Keratinocyte (primary cell): ENCODE measurements at regions not wholly inside any gene's neighbourhood (a gene's known extent, or its start where the extent isn't known, plus 50 kb on each side); places are given as distances from the start of the nearest gene placed in this dataset.

Source experiments
- DNase-seq: peaks from one replicate; pipeline ENCODE4 v3.0.0-alpha.2; 2011; ENCODE audit warnings: low read depth, missing footprints, low spot score
- FAIRE-seq: peaks from 2 replicates; lab custom pipeline; 2011; peaks lifted over from hg19 to GRCh38; lab: Jason Lieb, UNC
- H2AFZ ChIP-seq: 2 replicates; pipeline ENCODE4 v1.6.0; 2012; ENCODE audit warnings: low read length, control low read depth, inconsistent platforms; ENCODE audit not compliant: control insufficient read depth
- H3K27ac ChIP-seq: 2 replicates; pipeline ENCODE4 v1.5.1; 2011; ENCODE audit warnings: low read length; ENCODE audit not compliant: control insufficient read depth, insufficient read depth
- H3K27me3 ChIP-seq: 3 replicates; pipeline ENCODE4 v1.6.0; 2011; ENCODE audit warnings: low read length; ENCODE audit not compliant: control insufficient read depth, insufficient read depth; ENCODE audit errors: extremely low read depth
- H3K36me3 ChIP-seq, 2 experiments: 2 replicates in 1 of 2; 3 replicates in 1 of 2; pipeline ENCODE4 v1.5.1; 2011; ENCODE audit warnings: low read length in 2 of 2, mild to moderate bottlenecking in 1 of 2; ENCODE audit not compliant: control insufficient read depth in 2 of 2, insufficient read depth in 2 of 2; ENCODE audit errors: extremely low read depth in 1 of 2
- H3K4me1 ChIP-seq: 3 replicates; pipeline ENCODE4 v1.5.1; 2011; ENCODE audit warnings: low read length; ENCODE audit not compliant: control insufficient read depth, insufficient read depth; ENCODE audit errors: extremely low read depth
- H3K4me2 ChIP-seq: 3 replicates; pipeline ENCODE4 v1.6.0; 2011; ENCODE audit warnings: low read depth, low read length; ENCODE audit not compliant: control insufficient read depth, insufficient read depth; ENCODE audit errors: extremely low read depth
- H3K4me3 ChIP-seq, 3 experiments: fragments of 200-600 bp in 1 of 3; sonication (generic) in 1 of 3; 2 replicates in 2 of 3; 3 replicates in 1 of 3; pipeline ENCODE4 v1.5.1; 2011 to 2016; ENCODE audit warnings: low read length in 3 of 3, mild to moderate bottlenecking in 3 of 3, control low read depth in 2 of 3, inconsistent platforms in 1 of 3, low read depth in 1 of 3, mixed read lengths in 1 of 3, mixed run types in 1 of 3, moderate library complexity in 1 of 3; ENCODE audit not compliant: control insufficient read depth in 2 of 3, insufficient read depth in 2 of 3; ENCODE audit errors: extremely low read depth in 1 of 3
- H3K79me2 ChIP-seq: 2 replicates; pipeline ENCODE4 v1.6.0; 2012; ENCODE audit warnings: low read length; ENCODE audit not compliant: control insufficient read depth, insufficient read depth
- H3K9ac ChIP-seq: 3 replicates; pipeline ENCODE4 v1.6.0; 2011; ENCODE audit warnings: low read length; ENCODE audit not compliant: control insufficient read depth, insufficient read depth; ENCODE audit errors: extremely low read depth
- H3K9me1 ChIP-seq: 3 replicates; pipeline ENCODE4 v1.6.0; 2011; ENCODE audit warnings: low read length; ENCODE audit not compliant: control insufficient read depth, insufficient read depth; ENCODE audit errors: extremely low read depth
- H3K9me3 ChIP-seq: 2 replicates; pipeline ENCODE4 v1.5.1; 2012; ENCODE audit warnings: low read depth, low read length; ENCODE audit not compliant: control insufficient read depth
- H4K20me1 ChIP-seq: 3 replicates; pipeline ENCODE4 v1.6.0; 2011; ENCODE audit warnings: low read length; ENCODE audit not compliant: control insufficient read depth, insufficient read depth; ENCODE audit errors: extremely low read depth
- CTCF ChIP-seq, 3 experiments: IDR thresholded peaks in 1 of 3; conservative IDR thresholded peaks in 1 of 3; optimal IDR thresholded peaks in 1 of 3; 2 replicates in 2 of 3; 3 replicates in 1 of 3; pipeline versions ENCODE3 to v1.5.1; 2011; ENCODE audit warnings: low read length in 3 of 3, mild to moderate bottlenecking in 3 of 3, moderate library complexity in 2 of 3, control low read depth in 1 of 3, inconsistent platforms in 1 of 3; ENCODE audit not compliant: insufficient read depth in 2 of 3; ENCODE audit errors: extremely low read depth in 1 of 3
- EZH2 ChIP-seq: IDR thresholded peaks from one replicate; pipeline ENCODE4 v1.6.1; 2012; ENCODE audit warnings: inconsistent platforms, mild to moderate bottlenecking, low read length, moderate library complexity
- dilution Hi-C: fragments of 300-500 bp; cut with MboI; formaldehyde crosslinking; loops from one replicate; pipeline ENCODE4 v1.7.0; 2020; ENCODE audit warnings: low sequenced_read_pairs; ENCODE audit not compliant: extremely low pct_ligation_motif_present

- no peak for FAIRE-seq
Observed at GRCh38 chr3:21036888-21037287, 714.1 kb downstream of the ZNF385D start.

GRCh38 chr3:21028412-21028811, 722.6 kb downstream of the ZNF385D start:
- H3K79me2 ChIP-seq, result no peaks in the 10 kb centered on the region
- no peak overlapping the region for H3K27ac ChIP-seq
- FAIRE-seq (no peak), DNase-seq (no peak)
- dilution Hi-C loops, result no loop called here
- no peaks in the 10 kb centered on the region for H3K36me3 ChIP-seq
- no peak overlapping the region for H3K9ac ChIP-seq
- no peaks in the 10 kb centered on the region for H4K20me1 ChIP-seq
- H3K9me1 ChIP-seq, result no peaks in the 10 kb centered on the region
- no peaks in the 10 kb centered on the region for H3K9me3 ChIP-seq
- H3K4me3 ChIP-seq, result no peak overlapping the region
- TF ChIP-seq EZH2 (no peak), CTCF (optimal IDR thresholded peaks at IDR 0.05 in 1 of 3, IDR thresholded peaks at IDR 0.05 in 1 of 3, conservative IDR thresholded peaks at IDR 0.05 in 1 of 3; ENCODE audit: extremely low read depth in 1 of 3, insufficient read depth in 2 of 3, low read length in 3 of 3) (no peak)
- H3K27me3 ChIP-seq, result no peaks in the 10 kb centered on the region
- H3K4me2 ChIP-seq, result no peak overlapping the region
- H2AFZ ChIP-seq, result no peak overlapping the region
- H3K4me1 ChIP-seq, result no peaks in the 10 kb centered on the region

More at GRCh38 chr3:21036888-21037287, 714.1 kb downstream of the ZNF385D start:
- Histone ChIP-seq H3K27me3 (no peaks in the 10 kb centered on the region), H3K79me2 (no peaks in the 10 kb centered on the region), H3K36me3 (no peaks in the 10 kb centered on the region), H4K20me1 (no peaks in the 10 kb centered on the region), H3K27ac (no peak overlapping the region), H2AFZ (no peak overlapping the region), H3K9me3 (no peaks in the 10 kb centered on the region), H3K4me2 (no peak overlapping the region), H3K9me1 (no peaks in the 10 kb centered on the region), H3K4me3 (no peak overlapping the region), H3K9ac (no peak overlapping the region), H3K4me1 (no peaks in the 10 kb centered on the region)
- DNase-seq, result no peak
- dilution Hi-C loops, result no loop called here
- no peak for TF ChIP-seq CTCF (optimal IDR thresholded peaks at IDR 0.05 in 1 of 3, IDR thresholded peaks at IDR 0.05 in 1 of 3, conservative IDR thresholded peaks at IDR 0.05 in 1 of 3; ENCODE audit: extremely low read depth in 1 of 3, insufficient read depth in 2 of 3, low read length in 3 of 3)
- TF ChIP-seq EZH2, result no peak
